ENCODE measurements at regions not wholly inside any gene's neighbourhood (a gene's known extent, or its start where the extent isn't known, plus 50 kb on each side); places are given as distances from the start of the nearest gene placed in this dataset.

- TF ChIP-seq POLR2A (IDR thresholded peaks at IDR 0.05) (no peak), CTCF (IDR thresholded peaks at IDR 0.05) (no peak)
Observed at GRCh38 chr3:162285259-162285658, 788.7 kb downstream of the OTOL1 start.
